Ascending aorta (tissue), 2 donors: ENCODE measurements at regions not wholly inside any gene's neighbourhood (a gene's known extent, or its start where the extent isn't known, plus 50 kb on each side); places are given as distances from the start of the nearest gene placed in this dataset.

Experiments used
- DNase-seq, 2 donors: peaks; one replicate each; pipeline ENCODE4 v3.0.0-alpha.2; 2019; ENCODE audit warnings: low spot score in 2 of 2
- H3K27ac ChIP-seq, 2 donors: fragments of 200-600 bp; sonication (generic); one replicate each; pipeline ENCODE4 v1.5.1; 2016 to 2017; ENCODE audit warnings: mild to moderate bottlenecking in 1 of 2
- H3K27me3 ChIP-seq: fragments of 200-600 bp; sonication (generic); one replicate; pipeline ENCODE4 v1.5.1; 2017
- H3K36me3 ChIP-seq, 2 donors: fragments of 200-600 bp; sonication (generic); one replicate each; pipeline ENCODE4 v1.5.1; 2016
- H3K4me1 ChIP-seq, 2 donors: fragments of 200-600 bp; sonication (generic); one replicate each; pipeline ENCODE4 v1.5.1; 2016 to 2017; ENCODE audit warnings: mild to moderate bottlenecking in 1 of 2
- H3K4me3 ChIP-seq, 2 donors: fragments of 200-600 bp; sonication (generic); one replicate each; pipeline ENCODE4 v1.5.1; 2016 to 2017; ENCODE audit warnings: mild to moderate bottlenecking in 1 of 2
- H3K9me3 ChIP-seq, 2 donors: fragments of 200-600 bp; sonication (generic); one replicate each; pipeline ENCODE4 v1.5.1; 2016
- intact Hi-C: fragments of 100-400 bp; cut with DNase I; formaldehyde crosslinking; loops from one replicate; pipeline ENCODE4 v1.15.1; 2023
- TF ChIP-seq, protein P1 (sequence below), 3 experiments: fragments of 200-600 bp in 2 of 3; fragments of 450-650 bp in 1 of 3; sonication (generic) in 2 of 3; IDR thresholded peaks; one replicate each; pipeline ENCODE4 v1.5.1; 2016 to 2019; ENCODE audit warnings: antibody characterized with exemption in 3 of 3, mild to moderate bottlenecking in 1 of 3, moderate library complexity in 1 of 3

DNA sequence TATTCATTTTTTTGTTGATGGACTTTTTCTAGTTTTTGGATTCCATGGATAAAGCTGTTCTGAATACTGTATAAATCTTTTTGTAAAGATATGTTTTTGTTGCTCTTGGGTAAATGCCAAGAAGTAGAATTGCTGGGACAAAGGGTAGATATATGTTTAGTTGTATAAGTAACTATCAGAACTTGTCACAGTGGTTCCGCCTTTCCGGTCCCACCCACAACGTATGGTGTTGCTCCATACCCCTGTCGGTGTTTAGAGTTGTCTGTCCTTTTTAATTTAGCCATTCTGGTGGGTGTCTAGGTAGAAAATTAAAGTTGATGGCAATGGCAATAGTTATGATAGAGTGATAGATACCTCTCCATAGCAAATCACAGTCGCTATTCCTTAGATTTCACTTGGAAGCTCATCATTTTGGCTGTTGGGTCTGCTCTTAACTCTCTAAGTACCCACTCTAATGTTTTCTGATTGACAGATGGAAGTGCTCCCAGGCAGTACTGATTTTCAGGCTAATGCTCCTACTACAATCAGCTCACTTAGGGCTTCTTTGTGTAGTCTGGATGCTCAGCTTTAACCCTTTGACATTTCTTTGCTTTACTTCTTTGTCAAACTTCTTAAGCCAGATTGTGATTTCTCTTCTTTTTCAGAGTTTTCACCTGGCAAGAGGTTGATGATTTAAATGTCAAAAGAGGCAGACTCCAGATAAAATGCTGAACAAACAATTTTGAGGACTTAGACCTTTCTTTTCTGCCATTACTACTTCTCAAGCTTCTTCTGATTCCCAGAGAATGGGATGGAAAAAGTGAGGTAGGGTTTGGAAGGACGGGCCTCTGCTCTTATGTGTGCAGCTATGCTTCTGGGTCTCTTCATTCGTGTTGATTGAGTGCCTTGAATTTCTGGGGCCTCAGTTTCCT, 156.4 kb downstream of the AQP4 start:
- Histone ChIP-seq H3K27me3 (no peaks in the 10 kb centered on the region), H3K27ac (no peak overlapping the region), H3K4me3 (no peak overlapping the region), H3K36me3 (no peaks in the 10 kb centered on the region), H3K4me1 (no peaks in the 10 kb centered on the region), H3K9me3 (no peaks in the 10 kb centered on the region)
- TF ChIP-seq, protein P1, sequence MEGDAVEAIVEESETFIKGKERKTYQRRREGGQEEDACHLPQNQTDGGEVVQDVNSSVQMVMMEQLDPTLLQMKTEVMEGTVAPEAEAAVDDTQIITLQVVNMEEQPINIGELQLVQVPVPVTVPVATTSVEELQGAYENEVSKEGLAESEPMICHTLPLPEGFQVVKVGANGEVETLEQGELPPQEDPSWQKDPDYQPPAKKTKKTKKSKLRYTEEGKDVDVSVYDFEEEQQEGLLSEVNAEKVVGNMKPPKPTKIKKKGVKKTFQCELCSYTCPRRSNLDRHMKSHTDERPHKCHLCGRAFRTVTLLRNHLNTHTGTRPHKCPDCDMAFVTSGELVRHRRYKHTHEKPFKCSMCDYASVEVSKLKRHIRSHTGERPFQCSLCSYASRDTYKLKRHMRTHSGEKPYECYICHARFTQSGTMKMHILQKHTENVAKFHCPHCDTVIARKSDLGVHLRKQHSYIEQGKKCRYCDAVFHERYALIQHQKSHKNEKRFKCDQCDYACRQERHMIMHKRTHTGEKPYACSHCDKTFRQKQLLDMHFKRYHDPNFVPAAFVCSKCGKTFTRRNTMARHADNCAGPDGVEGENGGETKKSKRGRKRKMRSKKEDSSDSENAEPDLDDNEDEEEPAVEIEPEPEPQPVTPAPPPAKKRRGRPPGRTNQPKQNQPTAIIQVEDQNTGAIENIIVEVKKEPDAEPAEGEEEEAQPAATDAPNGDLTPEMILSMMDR (IDR thresholded peaks at IDR 0.05), result no peak
- DNase-seq, result no peak
- intact Hi-C loops, result no loop called here

DNA sequence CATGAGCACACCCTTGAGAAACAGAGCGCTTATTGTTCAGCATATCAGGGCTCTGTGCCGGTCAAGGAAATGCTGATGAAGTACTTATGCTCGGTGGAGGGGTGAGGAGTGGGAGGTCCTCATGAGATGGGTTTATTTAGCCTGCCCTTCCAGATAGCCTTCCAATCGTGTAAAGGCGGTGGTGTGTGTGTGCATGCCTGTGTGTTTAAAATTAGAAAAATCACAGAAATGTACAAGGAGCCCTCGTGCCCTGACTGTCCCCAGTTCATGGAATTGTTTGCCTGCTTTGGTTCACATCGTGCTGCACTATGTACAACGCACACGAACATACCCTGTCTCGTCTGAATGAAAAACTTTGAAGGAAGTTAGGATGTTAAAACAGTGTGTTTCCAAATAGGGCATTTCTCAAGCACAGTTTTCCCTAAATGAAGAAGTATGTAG, 158.6 kb downstream of the AQP4 start:
- no peaks in the 10 kb centered on the region for H3K27me3 ChIP-seq
- no peaks in the 10 kb centered on the region for H3K36me3 ChIP-seq
- H3K4me1 ChIP-seq, result no peaks in the 10 kb centered on the region
- TF ChIP-seq, protein P1 (IDR thresholded peaks at IDR 0.05), result no peak
- H3K27ac ChIP-seq, result no peak overlapping the region
- H3K9me3 ChIP-seq, result no peaks in the 10 kb centered on the region
- no peak for DNase-seq
- H3K4me3 ChIP-seq, result no peak overlapping the region
- intact Hi-C loops, result no loop called here

DNA sequence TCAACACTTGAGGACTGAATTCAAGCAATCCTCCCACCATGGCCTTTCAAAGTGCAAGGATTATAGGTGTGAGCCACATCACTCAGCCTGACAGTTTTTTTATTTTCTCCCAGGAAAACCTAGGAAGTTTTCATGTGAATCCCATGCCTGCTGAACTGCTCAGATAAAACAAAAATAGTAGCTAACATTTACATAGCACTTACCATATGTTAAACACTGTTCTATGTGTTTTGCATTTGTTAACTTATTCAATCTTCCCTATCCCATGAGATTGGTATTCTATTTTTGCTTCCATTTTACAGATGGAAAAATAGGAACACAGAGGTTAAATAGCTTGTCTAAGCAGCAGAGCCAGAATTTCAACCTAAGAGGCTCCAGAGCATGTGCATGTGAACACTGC, 157.4 kb upstream of the KCTD1 start:
- Histone ChIP-seq H3K4me3 (no peak overlapping the region), H3K4me1 (no peaks in the 10 kb centered on the region), H3K36me3 (no peaks in the 10 kb centered on the region), H3K27ac (no peak overlapping the region), H3K27me3 (no peaks in the 10 kb centered on the region), H3K9me3 (no peaks in the 10 kb centered on the region)
- DNase-seq, result no peak
- intact Hi-C loops, result no loop called here
- TF ChIP-seq, protein P1 (IDR thresholded peaks at IDR 0.05), result no peak

DNA sequence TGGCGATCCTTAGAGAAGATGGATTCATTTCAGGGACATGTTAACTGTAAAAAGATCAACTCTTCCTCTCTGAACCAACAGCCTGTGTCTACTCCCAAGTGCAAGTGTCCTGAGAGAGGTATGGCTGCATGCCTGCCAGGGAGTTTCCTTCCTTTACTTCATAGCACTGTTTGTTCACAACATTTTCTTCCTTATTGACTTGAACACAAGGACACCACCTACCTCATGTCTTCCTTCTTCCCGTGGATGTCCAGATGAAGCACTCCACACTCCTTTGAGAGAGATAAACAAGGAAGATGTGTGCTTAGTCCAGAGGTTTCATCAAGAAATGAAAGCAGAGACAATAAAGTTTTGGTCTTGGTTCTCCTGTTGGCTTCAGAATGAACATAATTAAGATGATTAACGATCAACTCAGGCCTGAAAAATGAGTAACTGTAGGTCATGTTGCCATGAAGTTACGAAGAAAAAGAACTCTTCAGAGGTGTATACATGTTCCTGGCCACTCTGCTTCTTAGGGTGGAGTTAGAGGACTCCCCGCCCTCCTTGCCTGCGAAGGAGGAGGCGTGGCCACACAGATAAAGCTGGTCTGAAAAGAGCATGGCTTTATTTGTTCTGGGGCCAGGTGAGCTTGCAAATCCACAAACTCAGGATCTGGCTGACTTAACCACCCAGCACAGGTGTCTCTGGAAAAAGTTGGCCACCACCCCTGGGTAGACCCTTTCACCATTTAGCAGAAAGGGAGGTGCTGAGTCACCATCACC, 155.0 kb upstream of the KCTD1 start:
- intact Hi-C loops, result no loop called here
- no peak for DNase-seq
- H3K4me1 ChIP-seq, result no peaks in the 10 kb centered on the region
- TF ChIP-seq, protein P1 (IDR thresholded peaks at IDR 0.05), result no peak
- no peaks in the 10 kb centered on the region for H3K27me3 ChIP-seq
- H3K27ac ChIP-seq, result no peak overlapping the region
- H3K9me3 ChIP-seq, result no peaks in the 10 kb centered on the region
- H3K36me3 ChIP-seq, result no peaks in the 10 kb centered on the region
- no peak overlapping the region for H3K4me3 ChIP-seq

DNA sequence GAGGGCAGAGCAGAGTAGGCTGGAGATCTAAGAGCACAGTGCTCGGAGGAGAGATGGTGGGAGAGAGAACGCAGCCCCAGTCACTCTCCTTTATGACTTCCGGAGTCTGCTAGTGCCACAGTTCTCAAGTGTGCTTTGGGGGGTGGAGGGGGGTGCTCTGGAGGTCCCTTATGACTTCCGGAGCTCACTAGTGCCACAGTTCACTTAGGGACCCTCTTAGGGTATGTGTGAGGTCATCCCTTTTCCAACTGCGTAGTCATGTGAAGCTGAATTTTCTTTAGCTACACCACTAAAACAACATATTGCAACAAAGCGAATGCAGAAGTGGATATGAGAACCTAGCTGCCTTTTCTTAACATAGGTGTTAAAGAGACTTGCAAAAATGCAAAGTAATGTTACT, 153.7 kb upstream of the KCTD1 start:
- H3K4me1 ChIP-seq, result no peaks in the 10 kb centered on the region
- intact Hi-C loops, result no loop called here
- no peak for DNase-seq
- H3K4me3 ChIP-seq, result no peak overlapping the region
- H3K36me3 ChIP-seq, result no peaks in the 10 kb centered on the region
- H3K27me3 ChIP-seq, result no peaks in the 10 kb centered on the region
- no peak overlapping the region for H3K27ac ChIP-seq
- H3K9me3 ChIP-seq, result no peaks in the 10 kb centered on the region
- TF ChIP-seq, protein P1 (IDR thresholded peaks at IDR 0.05), result no peak
